WTC11 (cell line): ENCODE measurements at regions not wholly inside any gene's neighbourhood (a gene's known extent, or its start where the extent isn't known, plus 50 kb on each side); places are given as distances from the start of the nearest gene placed in this dataset.

Experiments
- CREM ChIP-seq: sonication (generic); formaldehyde crosslinking; IDR thresholded peaks from 2 replicates; pipeline ENCODE4 v1.8.1; 2022; ENCODE audit warnings: mild to moderate bottlenecking, missing genetic modification reagents, moderate library complexity
- CTCF ChIP-seq: fragments of 200-600 bp; IDR thresholded peaks from 2 replicates; pipeline ENCODE4 v1.8.0; 2022; ENCODE audit warnings: antibody characterized with exemption
- E2F5 ChIP-seq: sonication (generic); formaldehyde crosslinking; IDR thresholded peaks from 2 replicates; pipeline ENCODE4 v1.8.1; 2022; ENCODE audit warnings: mild to moderate bottlenecking, moderate library complexity, missing genetic modification reagents
- ETV6 ChIP-seq: sonication (generic); formaldehyde crosslinking; IDR thresholded peaks from 2 replicates; pipeline ENCODE4 v1.8.1; 2022; ENCODE audit warnings: mild to moderate bottlenecking, missing genetic modification reagents
- FOXP4 ChIP-seq: sonication (generic); formaldehyde crosslinking; IDR thresholded peaks from 2 replicates; pipeline ENCODE4 v1.8.0; 2022; ENCODE audit warnings: mild to moderate bottlenecking, missing genetic modification reagents
- IRF1 ChIP-seq: sonication (generic); formaldehyde crosslinking; IDR thresholded peaks from 2 replicates; pipeline ENCODE4 v1.8.0; 2023; ENCODE audit warnings: missing genetic modification reagents
- NR2C2 ChIP-seq: sonication (generic); formaldehyde crosslinking; IDR thresholded peaks from 2 replicates; pipeline ENCODE4 v1.8.0; 2022; ENCODE audit warnings: mild to moderate bottlenecking, missing genetic modification reagents
- PRDM15 ChIP-seq: sonication (generic); formaldehyde crosslinking; IDR thresholded peaks from 2 replicates; pipeline ENCODE4 v1.8.0; 2022; ENCODE audit warnings: missing genetic modification reagents
- SP1 ChIP-seq: sonication (generic); formaldehyde crosslinking; conservative IDR thresholded peaks from 2 replicates; pipeline ENCODE4 v1.8.1; 2022; ENCODE audit warnings: missing genetic modification reagents
- ZNF281 ChIP-seq: sonication (generic); formaldehyde crosslinking; IDR thresholded peaks from 2 replicates; pipeline ENCODE4 v1.8.0; 2023; ENCODE audit warnings: mild to moderate bottlenecking, missing genetic modification reagents
- TF ChIP-seq, protein P1 (sequence below): sonication (generic); formaldehyde crosslinking; IDR thresholded peaks from 2 replicates; pipeline ENCODE4 v1.8.1; 2023; ENCODE audit warnings: mild to moderate bottlenecking, missing genetic modification reagents, moderate library complexity
- TF ChIP-seq, protein P2 (sequence below): sonication (generic); formaldehyde crosslinking; IDR thresholded peaks from 2 replicates; pipeline ENCODE4 v1.8.0; 2022; ENCODE audit warnings: mild to moderate bottlenecking, missing genetic modification reagents
- TF ChIP-seq, protein P3 (sequence below): sonication (generic); formaldehyde crosslinking; IDR thresholded peaks from 2 replicates; pipeline ENCODE4 v1.8.0; 2023; ENCODE audit warnings: missing genetic modification reagents, mild to moderate bottlenecking, borderline replicate concordance
- TF ChIP-seq, protein P4 (sequence below): sonication (generic); formaldehyde crosslinking; IDR thresholded peaks from 2 replicates; pipeline ENCODE4 v1.8.1; 2023; ENCODE audit warnings: mild to moderate bottlenecking, missing genetic modification reagents

GRCh38 chr15:91793771-91794170, 59.7 kb upstream of the SLCO3A1 start:
- TF ChIP-seq CTCF = no peak
- TF ChIP-seq FOXP4 (CRISPR knock-in tag) = no peak
- no peak for TF ChIP-seq SP1 (CRISPR knock-in tag)
- TF ChIP-seq, protein P1, sequence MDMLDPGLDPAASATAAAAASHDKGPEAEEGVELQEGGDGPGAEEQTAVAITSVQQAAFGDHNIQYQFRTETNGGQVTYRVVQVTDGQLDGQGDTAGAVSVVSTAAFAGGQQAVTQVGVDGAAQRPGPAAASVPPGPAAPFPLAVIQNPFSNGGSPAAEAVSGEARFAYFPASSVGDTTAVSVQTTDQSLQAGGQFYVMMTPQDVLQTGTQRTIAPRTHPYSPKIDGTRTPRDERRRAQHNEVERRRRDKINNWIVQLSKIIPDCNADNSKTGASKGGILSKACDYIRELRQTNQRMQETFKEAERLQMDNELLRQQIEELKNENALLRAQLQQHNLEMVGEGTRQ (CRISPR knock-in tag) = no peak
- no peak for TF ChIP-seq ETV6 (CRISPR knock-in tag)
- no peak for TF ChIP-seq ZNF281
- TF ChIP-seq, protein P2, sequence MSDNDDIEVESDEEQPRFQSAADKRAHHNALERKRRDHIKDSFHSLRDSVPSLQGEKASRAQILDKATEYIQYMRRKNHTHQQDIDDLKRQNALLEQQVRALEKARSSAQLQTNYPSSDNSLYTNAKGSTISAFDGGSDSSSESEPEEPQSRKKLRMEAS = no peak
- TF ChIP-seq, protein P3, sequence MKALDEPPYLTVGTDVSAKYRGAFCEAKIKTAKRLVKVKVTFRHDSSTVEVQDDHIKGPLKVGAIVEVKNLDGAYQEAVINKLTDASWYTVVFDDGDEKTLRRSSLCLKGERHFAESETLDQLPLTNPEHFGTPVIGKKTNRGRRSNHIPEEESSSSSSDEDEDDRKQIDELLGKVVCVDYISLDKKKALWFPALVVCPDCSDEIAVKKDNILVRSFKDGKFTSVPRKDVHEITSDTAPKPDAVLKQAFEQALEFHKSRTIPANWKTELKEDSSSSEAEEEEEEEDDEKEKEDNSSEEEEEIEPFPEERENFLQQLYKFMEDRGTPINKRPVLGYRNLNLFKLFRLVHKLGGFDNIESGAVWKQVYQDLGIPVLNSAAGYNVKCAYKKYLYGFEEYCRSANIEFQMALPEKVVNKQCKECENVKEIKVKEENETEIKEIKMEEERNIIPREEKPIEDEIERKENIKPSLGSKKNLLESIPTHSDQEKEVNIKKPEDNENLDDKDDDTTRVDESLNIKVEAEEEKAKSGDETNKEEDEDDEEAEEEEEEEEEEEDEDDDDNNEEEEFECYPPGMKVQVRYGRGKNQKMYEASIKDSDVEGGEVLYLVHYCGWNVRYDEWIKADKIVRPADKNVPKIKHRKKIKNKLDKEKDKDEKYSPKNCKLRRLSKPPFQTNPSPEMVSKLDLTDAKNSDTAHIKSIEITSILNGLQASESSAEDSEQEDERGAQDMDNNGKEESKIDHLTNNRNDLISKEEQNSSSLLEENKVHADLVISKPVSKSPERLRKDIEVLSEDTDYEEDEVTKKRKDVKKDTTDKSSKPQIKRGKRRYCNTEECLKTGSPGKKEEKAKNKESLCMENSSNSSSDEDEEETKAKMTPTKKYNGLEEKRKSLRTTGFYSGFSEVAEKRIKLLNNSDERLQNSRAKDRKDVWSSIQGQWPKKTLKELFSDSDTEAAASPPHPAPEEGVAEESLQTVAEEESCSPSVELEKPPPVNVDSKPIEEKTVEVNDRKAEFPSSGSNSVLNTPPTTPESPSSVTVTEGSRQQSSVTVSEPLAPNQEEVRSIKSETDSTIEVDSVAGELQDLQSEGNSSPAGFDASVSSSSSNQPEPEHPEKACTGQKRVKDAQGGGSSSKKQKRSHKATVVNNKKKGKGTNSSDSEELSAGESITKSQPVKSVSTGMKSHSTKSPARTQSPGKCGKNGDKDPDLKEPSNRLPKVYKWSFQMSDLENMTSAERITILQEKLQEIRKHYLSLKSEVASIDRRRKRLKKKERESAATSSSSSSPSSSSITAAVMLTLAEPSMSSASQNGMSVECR (CRISPR knock-in tag) = no peak
- no peak for TF ChIP-seq PRDM15 (CRISPR knock-in tag)
- no peak for TF ChIP-seq NR2C2 (CRISPR knock-in tag)
- no peak for TF ChIP-seq IRF1 (CRISPR knock-in tag)
- TF ChIP-seq, protein P4, sequence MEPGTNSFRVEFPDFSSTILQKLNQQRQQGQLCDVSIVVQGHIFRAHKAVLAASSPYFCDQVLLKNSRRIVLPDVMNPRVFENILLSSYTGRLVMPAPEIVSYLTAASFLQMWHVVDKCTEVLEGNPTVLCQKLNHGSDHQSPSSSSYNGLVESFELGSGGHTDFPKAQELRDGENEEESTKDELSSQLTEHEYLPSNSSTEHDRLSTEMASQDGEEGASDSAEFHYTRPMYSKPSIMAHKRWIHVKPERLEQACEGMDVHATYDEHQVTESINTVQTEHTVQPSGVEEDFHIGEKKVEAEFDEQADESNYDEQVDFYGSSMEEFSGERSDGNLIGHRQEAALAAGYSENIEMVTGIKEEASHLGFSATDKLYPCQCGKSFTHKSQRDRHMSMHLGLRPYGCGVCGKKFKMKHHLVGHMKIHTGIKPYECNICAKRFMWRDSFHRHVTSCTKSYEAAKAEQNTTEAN (CRISPR knock-in tag) = no peak
- TF ChIP-seq CREM (CRISPR knock-in tag) = no peak
- TF ChIP-seq E2F5 (CRISPR knock-in tag) = no peak
